ENCODE measurements at regions not wholly inside any gene's neighbourhood (a gene's known extent, or its start where the extent isn't known, plus 50 kb on each side); places are given as distances from the start of the nearest gene placed in this dataset.

GRCh38 chr18:6638447-6638846 is 91.1 kb upstream of the ARHGAP28 start:
- Histone ChIP-seq H3K4me3 (no peak overlapping the region), H3K27me3 (no peaks in the 10 kb centered on the region), H3K4me1 (no peaks in the 10 kb centered on the region), H3K36me3 (no peaks in the 10 kb centered on the region), H3K27ac (no peak overlapping the region), H3K9me3 (no peaks in the 10 kb centered on the region)
- no peak for DNase-seq (ENCODE audit: low spot score)
- no peak for TF ChIP-seq CTCF (IDR thresholded peaks at IDR 0.05)

- Histone ChIP-seq H3K36me3 (no peaks in the 10 kb centered on the region), H3K4me3 (no peak overlapping the region), H3K27me3 (no peaks in the 10 kb centered on the region), H3K4me1 (no peaks in the 10 kb centered on the region), H3K9me3 (peaks cover 0 to 5% of the 10 kb centered on the region in 2 donors), H3K27ac (no peak overlapping the region)
- DNase-seq (ENCODE audit: low spot score), result no peak
- no peak for TF ChIP-seq CTCF (IDR thresholded peaks at IDR 0.05)
Measured at GRCh38 chr18:6639305-6639704, 90.2 kb upstream of the ARHGAP28 start.

GRCh38 chr18:6644836-6645627 is 84.5 kb upstream of the ARHGAP28 start:
- no peaks in the 10 kb centered on the region for H3K36me3 ChIP-seq
- H3K27me3 ChIP-seq, result no peaks in the 10 kb centered on the region
- peaks cover 0 to 6% of the 10 kb centered on the region in 2 donors for H3K9me3 ChIP-seq
- H3K4me3 ChIP-seq, result no peak overlapping the region
- no peak overlapping the region for H3K27ac ChIP-seq
- no peak for TF ChIP-seq CTCF (IDR thresholded peaks at IDR 0.05)
- no peaks in the 10 kb centered on the region for H3K4me1 ChIP-seq
- DNase-seq (ENCODE audit: low spot score), result no peak

- Histone ChIP-seq H3K4me3 (no peak overlapping the region), H3K9me3 (peaks cover 0 to 6% of the 10 kb centered on the region in 2 donors), H3K36me3 (no peaks in the 10 kb centered on the region), H3K27me3 (no peaks in the 10 kb centered on the region), H3K4me1 (no peaks in the 10 kb centered on the region), H3K27ac (no peak overlapping the region)
- TF ChIP-seq CTCF (IDR thresholded peaks at IDR 0.05), result no peak
- DNase-seq (ENCODE audit: low spot score), result no peak
Measured at GRCh38 chr18:6646801-6647200, 82.7 kb upstream of the ARHGAP28 start.

- no peak overlapping the region for H3K27ac ChIP-seq
- no peaks in the 10 kb centered on the region for H3K27me3 ChIP-seq
- no peak for DNase-seq (ENCODE audit: low spot score)
- H3K36me3 ChIP-seq, result no peaks in the 10 kb centered on the region
- no peaks in the 10 kb centered on the region for H3K4me1 ChIP-seq
- no peak for TF ChIP-seq CTCF (IDR thresholded peaks at IDR 0.05)
- peaks cover 0 to 6% of the 10 kb centered on the region in 2 donors for H3K9me3 ChIP-seq
- H3K4me3 ChIP-seq, result no peak overlapping the region
Measured at GRCh38 chr18:6648581-6648980, 80.9 kb upstream of the ARHGAP28 start.

All from right atrium auricular region (tissue), 2 donors.